H9 (cell line): ENCODE measurements at regions not wholly inside any gene's neighbourhood (a gene's known extent, or its start where the extent isn't known, plus 50 kb on each side); places are given as distances from the start of the nearest gene placed in this dataset.

ENCODE experiments used
- DNase-seq: peaks from one replicate; pipeline ENCODE4 v3.0.0-alpha.2; 2017
- H2AFZ ChIP-seq: one replicate; pipeline ENCODE4 v1.6.1; 2013; ENCODE audit warnings: mild to moderate bottlenecking, low read length, control low read depth, moderate library complexity
- H2AK5ac ChIP-seq: 2 replicates; pipeline ENCODE4 v1.6.1; 2013; ENCODE audit warnings: low read length, control low read depth, mixed read lengths; ENCODE audit not compliant: insufficient read length
- H2BK120ac ChIP-seq: one replicate; pipeline ENCODE4 v1.6.1; 2013; ENCODE audit warnings: low read depth, mild to moderate bottlenecking, low read length, control low read depth, inconsistent platforms; ENCODE audit not compliant: poor library complexity, severe bottlenecking
- H2BK12ac ChIP-seq: 2 replicates; pipeline ENCODE4 v1.6.1; 2013; ENCODE audit warnings: low read length, control low read depth, mixed read lengths, low read depth; ENCODE audit not compliant: insufficient read length
- H2BK15ac ChIP-seq: 2 replicates; pipeline ENCODE4 v1.6.1; 2013; ENCODE audit warnings: low read depth, low read length, control low read depth
- H2BK20ac ChIP-seq: one replicate; pipeline ENCODE4 v1.6.1; 2013; ENCODE audit warnings: low read depth, mild to moderate bottlenecking, low read length, control low read depth, inconsistent platforms; ENCODE audit not compliant: poor library complexity, severe bottlenecking
- H2BK5ac ChIP-seq: 2 replicates; pipeline ENCODE4 v1.6.1; 2013; ENCODE audit warnings: low read length, control low read depth, mixed read lengths; ENCODE audit not compliant: insufficient read length
- H3K14ac ChIP-seq: 2 replicates; pipeline ENCODE4 v1.6.1; 2013; ENCODE audit warnings: low read length, control low read depth; ENCODE audit not compliant: insufficient read depth
- H3K18ac ChIP-seq: 2 replicates; pipeline ENCODE4 v1.6.1; 2013; ENCODE audit warnings: low read depth, mild to moderate bottlenecking, mixed read lengths, low read length, control low read depth; ENCODE audit not compliant: insufficient read length
- H3K23ac ChIP-seq: 2 replicates; pipeline ENCODE4 v1.6.1; 2013; ENCODE audit warnings: low read length, control low read depth, mixed read lengths, low read depth; ENCODE audit not compliant: insufficient read length
- H3K23me2 ChIP-seq: 2 replicates; pipeline ENCODE4 v1.6.1; 2013; ENCODE audit warnings: low read depth, mild to moderate bottlenecking, mixed read lengths, low read length, control low read depth; ENCODE audit not compliant: insufficient read length, poor library complexity, severe bottlenecking
- H3K27ac ChIP-seq: 2 replicates; pipeline ENCODE4 v1.5.1; 2013; ENCODE audit warnings: low read length, control low read depth, mixed read lengths, low read depth; ENCODE audit not compliant: insufficient read length
- H3K27me3 ChIP-seq: 2 replicates; pipeline ENCODE4 v1.6.1; 2013; ENCODE audit warnings: low read length, control low read depth, inconsistent platforms; ENCODE audit not compliant: insufficient read depth
- H3K4ac ChIP-seq: 2 replicates; pipeline ENCODE4 v1.6.1; 2013; ENCODE audit warnings: low read depth, mild to moderate bottlenecking, control low read depth, inconsistent platforms, low read length, moderate library complexity
- H3K4me1 ChIP-seq: 2 replicates; pipeline ENCODE4 v1.6.1; 2013; ENCODE audit warnings: low read length, control low read depth, inconsistent platforms; ENCODE audit not compliant: insufficient read depth
- H3K4me2 ChIP-seq: 2 replicates; pipeline ENCODE4 v1.6.1; 2013; ENCODE audit warnings: low read length, control low read depth, mixed read lengths; ENCODE audit not compliant: insufficient read length, insufficient read depth
- H3K56ac ChIP-seq: 2 replicates; pipeline ENCODE4 v1.6.1; 2013; ENCODE audit warnings: low read depth, mild to moderate bottlenecking, mixed read lengths, low read length, control low read depth; ENCODE audit not compliant: insufficient read length
- H3K79me1 ChIP-seq: 2 replicates; pipeline ENCODE4 v1.6.1; 2013; ENCODE audit warnings: low read depth, mild to moderate bottlenecking, moderate library complexity, low read length, control low read depth, inconsistent platforms; ENCODE audit not compliant: insufficient read depth, poor library complexity, severe bottlenecking
- H3K79me2 ChIP-seq: 2 replicates; pipeline ENCODE4 v1.6.1; 2013; ENCODE audit warnings: low read length, control low read depth, inconsistent platforms; ENCODE audit not compliant: insufficient read depth
- H3K9ac ChIP-seq: 2 replicates; pipeline ENCODE4 v1.6.1; 2013; ENCODE audit warnings: low read length, control low read depth, mixed read lengths; ENCODE audit not compliant: insufficient read length; ENCODE audit errors: extremely low read depth
- H3K9me3 ChIP-seq: one replicate; pipeline ENCODE4 v1.6.1; 2013; ENCODE audit warnings: low read depth, low read length, inconsistent platforms; ENCODE audit not compliant: control insufficient read depth
- H3T11ph ChIP-seq: one replicate; pipeline ENCODE4 v1.6.1; 2013; ENCODE audit warnings: mild to moderate bottlenecking, low read length, control low read depth, inconsistent platforms
- H4K20me1 ChIP-seq: one replicate; pipeline ENCODE4 v1.6.1; 2013; ENCODE audit not compliant: control insufficient read depth, insufficient read length, insufficient read depth
- H4K5ac ChIP-seq: 2 replicates; pipeline ENCODE4 v1.6.1; 2013; ENCODE audit warnings: low read depth, mild to moderate bottlenecking, mixed read lengths, low read length, control low read depth; ENCODE audit not compliant: insufficient read length
- H4K8ac ChIP-seq: replicated peaks from 2 replicates; pipeline ENCODE4 v1.6.1; 2013; ENCODE audit warnings: low read length, control low read depth, mixed read lengths, low read depth; ENCODE audit not compliant: insufficient read length
- H4K91ac ChIP-seq: 2 replicates; pipeline ENCODE4 v1.6.1; 2013; ENCODE audit warnings: low read depth, mild to moderate bottlenecking, moderate library complexity, mixed read lengths, low read length, control low read depth; ENCODE audit not compliant: insufficient read length
- H3K27ac Mint-ChIP-seq, 3 experiments: 2 replicates in 2 of 3; 3 replicates in 1 of 3; pipeline ENCODE4 v1.8.0; 2020 to 2021; ENCODE audit warnings: mixed read lengths in 3 of 3, mild to moderate bottlenecking in 1 of 3, moderate library complexity in 1 of 3
- H3K27me3 Mint-ChIP-seq: 2 replicates; pipeline ENCODE4 v1.8.0; 2021; ENCODE audit warnings: low read depth, mild to moderate bottlenecking, moderate library complexity, mixed read lengths
- H3K36me3 Mint-ChIP-seq, 3 experiments: 2 replicates in 2 of 3; 3 replicates in 1 of 3; pipeline ENCODE4 v1.8.0; 2020 to 2021; ENCODE audit warnings: low read depth in 3 of 3, mixed read lengths in 3 of 3; ENCODE audit not compliant: insufficient read depth in 1 of 3
- H3K4me1 Mint-ChIP-seq, 2 experiments: 2 replicates each; pipeline ENCODE4 v1.8.0; 2020; ENCODE audit warnings: mixed read lengths in 2 of 2
- H3K4me3 Mint-ChIP-seq, 2 experiments: 2 replicates in 1 of 2; 3 replicates in 1 of 2; pipeline ENCODE4 v1.8.0; 2020 to 2021; ENCODE audit warnings: mild to moderate bottlenecking in 2 of 2, mixed read lengths in 2 of 2, moderate library complexity in 1 of 2
- H3K9me3 Mint-ChIP-seq, 2 experiments: 2 replicates in 1 of 2; 3 replicates in 1 of 2; pipeline ENCODE4 v1.8.0; 2020; ENCODE audit warnings: mild to moderate bottlenecking in 2 of 2, mixed read lengths in 2 of 2, moderate library complexity in 1 of 2
- WGBS: extraction: QIAGEN DNeasy Blood & Tissue Kit; methylation state at CpG from one replicate; pipeline ENCODE4 v1.1.7; 2013; ENCODE audit warnings: missing lambda C conversion rate, low lambda C conversion rate, mixed read lengths; ENCODE audit not compliant: insufficient read length; ENCODE audit errors: extremely low coverage; 5-methylcytosine and 5-hydroxymethylcytosine counted together
- TF ChIP-seq, protein P1 (sequence below): fragments of 200-600 bp; sonication (generic); conservative IDR thresholded peaks from 3 replicates; pipeline ENCODE4 v1.8.0; 2021; ENCODE audit warnings: antibody characterized with exemption, mild to moderate bottlenecking

DNA sequence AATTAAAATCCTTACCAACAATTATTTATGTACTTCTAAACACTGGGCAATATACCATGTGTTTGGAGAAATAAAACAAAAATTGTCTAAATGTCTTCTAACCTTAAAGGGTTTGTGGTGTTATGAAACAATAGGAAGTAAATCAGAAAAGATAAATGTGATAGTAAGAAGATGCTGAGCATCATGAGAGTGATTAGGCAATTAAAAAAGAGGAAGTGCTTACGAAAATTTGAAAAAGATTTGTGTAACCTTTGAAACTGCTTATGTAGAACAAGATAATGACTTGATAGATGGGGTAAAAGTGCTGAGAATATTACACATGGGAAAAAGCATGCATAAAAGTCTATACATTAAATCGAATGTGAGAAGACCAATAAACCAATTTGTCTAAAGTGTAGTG, 573.4 kb upstream of the CNTNAP2 start:
- no peaks in the 10 kb centered on the region for H3K79me2 ChIP-seq
- Mint-ChIP-seq H3K4me3 (no peak overlapping the region), H3K4me1 (no peaks in the 10 kb centered on the region), H3K27me3 (no peaks in the 10 kb centered on the region), H3K27ac (no peak overlapping the region), H3K9me3 (no peaks in the 10 kb centered on the region), H3K36me3 (no peaks in the 10 kb centered on the region)
- H3K4me1 ChIP-seq, result no peaks in the 10 kb centered on the region
- H2AK5ac ChIP-seq, result no peak overlapping the region
- H4K91ac ChIP-seq, result no peak overlapping the region
- no peak overlapping the region for H3K27ac ChIP-seq
- no peak for DNase-seq
- H3K56ac ChIP-seq, result no peak overlapping the region
- no peak overlapping the region for H3K4me2 ChIP-seq
- no peak overlapping the region for H3K23ac ChIP-seq
- no peak overlapping the region for H3K4ac ChIP-seq
- H2BK5ac ChIP-seq, result no peak overlapping the region
- H2BK120ac ChIP-seq, result no peak overlapping the region
- H3K9me3 ChIP-seq, result no peaks in the 10 kb centered on the region
- H3K9ac ChIP-seq, result no peak overlapping the region
- no peak overlapping the region for H2BK15ac ChIP-seq
- no CpG with 5 or more reads among the region's 2 CpGs for WGBS
- TF ChIP-seq, protein P1, sequence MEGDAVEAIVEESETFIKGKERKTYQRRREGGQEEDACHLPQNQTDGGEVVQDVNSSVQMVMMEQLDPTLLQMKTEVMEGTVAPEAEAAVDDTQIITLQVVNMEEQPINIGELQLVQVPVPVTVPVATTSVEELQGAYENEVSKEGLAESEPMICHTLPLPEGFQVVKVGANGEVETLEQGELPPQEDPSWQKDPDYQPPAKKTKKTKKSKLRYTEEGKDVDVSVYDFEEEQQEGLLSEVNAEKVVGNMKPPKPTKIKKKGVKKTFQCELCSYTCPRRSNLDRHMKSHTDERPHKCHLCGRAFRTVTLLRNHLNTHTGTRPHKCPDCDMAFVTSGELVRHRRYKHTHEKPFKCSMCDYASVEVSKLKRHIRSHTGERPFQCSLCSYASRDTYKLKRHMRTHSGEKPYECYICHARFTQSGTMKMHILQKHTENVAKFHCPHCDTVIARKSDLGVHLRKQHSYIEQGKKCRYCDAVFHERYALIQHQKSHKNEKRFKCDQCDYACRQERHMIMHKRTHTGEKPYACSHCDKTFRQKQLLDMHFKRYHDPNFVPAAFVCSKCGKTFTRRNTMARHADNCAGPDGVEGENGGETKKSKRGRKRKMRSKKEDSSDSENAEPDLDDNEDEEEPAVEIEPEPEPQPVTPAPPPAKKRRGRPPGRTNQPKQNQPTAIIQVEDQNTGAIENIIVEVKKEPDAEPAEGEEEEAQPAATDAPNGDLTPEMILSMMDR, result no peak
- H3K27me3 ChIP-seq, result no peaks in the 10 kb centered on the region
- H2AFZ ChIP-seq, result no peak overlapping the region
- H4K8ac ChIP-seq, result no peak overlapping the region
- no peaks in the 10 kb centered on the region for H4K20me1 ChIP-seq
- no peaks in the 10 kb centered on the region for H3K23me2 ChIP-seq
- H4K5ac ChIP-seq, result no peak overlapping the region
- H3K79me1 ChIP-seq, result no peaks in the 10 kb centered on the region
- H2BK20ac ChIP-seq, result no peak overlapping the region
- no peak overlapping the region for H2BK12ac ChIP-seq
- H3T11ph ChIP-seq, result no peak overlapping the region
- no peak overlapping the region for H3K18ac ChIP-seq
- no peak overlapping the region for H3K14ac ChIP-seq
